CD4-positive, alpha-beta T cell treated with Interleukin-12 subunit alpha and Interleukin-12 subunit beta, for 1 hour (primary cell): ENCODE measurements at regions not wholly inside any gene's neighbourhood (a gene's known extent, or its start where the extent isn't known, plus 50 kb on each side); places are given as distances from the start of the nearest gene placed in this dataset.
"Not testable (repeated sequence)": the region's sequence is repeated elsewhere in the genome, so short reads cannot be mapped to it uniquely, and the experiment has no call there.

Source experiments
- DNase-seq: peaks from one replicate; pipeline ENCODE4 v3.0.0-alpha.2; 2020

DNA sequence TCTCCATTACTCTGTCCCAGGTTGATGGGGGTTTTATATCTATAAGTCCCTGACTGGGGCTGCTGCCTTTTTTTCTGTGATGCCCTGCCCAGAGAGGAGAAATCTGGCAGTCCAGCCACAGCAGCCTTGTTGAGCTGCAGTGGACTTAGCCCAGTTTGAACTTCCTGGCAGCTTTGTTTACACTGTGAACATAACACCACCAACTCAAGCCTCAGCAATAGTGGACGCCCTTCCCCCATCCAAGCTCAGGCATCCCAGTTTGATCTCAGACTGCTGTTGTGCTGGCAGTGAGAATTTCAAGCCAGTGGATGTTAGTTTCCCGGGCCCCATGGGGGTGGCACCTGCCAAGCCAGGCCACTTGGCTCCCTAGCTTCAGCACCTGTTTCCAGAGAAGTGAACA is 298.5 kb upstream of the KDM5D start:
- DNase-seq: no peak

DNA sequence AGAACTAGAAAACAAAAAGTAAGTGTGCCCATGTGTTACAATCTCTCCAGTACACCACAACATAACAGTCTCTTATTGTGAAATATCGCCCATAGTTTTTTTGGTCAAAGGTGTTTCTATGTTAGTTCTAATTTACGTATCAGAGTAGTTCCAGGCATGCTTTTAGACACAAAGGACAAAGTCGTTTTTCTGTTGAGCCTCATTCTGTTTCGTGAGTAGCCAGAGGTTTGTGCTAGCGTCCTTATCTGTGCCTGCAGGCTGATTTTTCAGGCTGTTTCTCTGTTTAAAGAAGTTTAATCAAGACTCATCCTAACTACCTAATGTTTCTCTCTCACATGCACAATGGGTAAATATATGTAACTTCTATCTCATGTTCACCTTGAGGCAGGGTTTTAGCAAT is 281.1 kb upstream of the KDM5D start:
- no peak for DNase-seq

GRCh38 chrY:19993410-19993809 is 248.9 kb upstream of the KDM5D start:
- not testable (repeated sequence) for DNase-seq

DNA sequence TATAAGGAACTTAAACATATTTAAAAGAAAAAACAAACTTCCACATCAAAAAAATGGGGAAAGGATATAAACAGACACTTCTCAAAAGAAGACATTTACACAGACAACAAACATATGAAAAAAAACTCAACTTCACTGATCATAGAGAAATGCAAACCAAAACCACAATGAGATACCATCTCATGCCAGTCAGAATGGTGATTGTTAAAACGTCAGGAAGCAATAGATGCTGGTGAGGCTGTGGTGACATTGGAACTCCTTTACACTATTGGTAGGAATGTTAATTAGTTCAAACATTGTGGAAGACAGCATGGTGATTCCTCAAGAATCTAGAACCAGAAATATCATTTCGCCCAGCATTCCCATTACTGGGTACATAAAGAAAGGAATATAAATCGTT is 228.5 kb upstream of the KDM5D start:
- no peak for DNase-seq

GRCh38 chrY:19947702-19948101 is 203.2 kb upstream of the KDM5D start:
- no peak for DNase-seq

DNA sequence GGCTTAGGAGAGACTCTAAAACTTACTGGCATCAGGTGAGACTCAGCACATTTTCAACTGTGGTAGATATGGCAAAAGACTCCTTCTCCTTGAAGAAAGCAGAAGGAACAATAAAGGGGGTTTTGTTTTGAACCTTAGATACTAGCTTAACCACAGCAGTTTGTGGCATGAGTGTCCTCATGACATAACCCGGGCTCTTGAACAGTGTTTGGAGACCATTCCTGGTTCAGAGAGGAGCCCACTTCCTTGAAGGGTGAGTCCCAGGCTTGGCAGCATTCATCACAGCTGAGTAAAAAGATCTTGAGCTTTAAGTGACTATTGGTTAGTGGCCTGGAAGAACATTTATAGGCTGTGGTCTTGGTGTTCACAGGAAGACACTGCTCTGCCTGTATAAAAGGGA is 154.5 kb upstream of the KDM5D start:
- no peak for DNase-seq

DNA sequence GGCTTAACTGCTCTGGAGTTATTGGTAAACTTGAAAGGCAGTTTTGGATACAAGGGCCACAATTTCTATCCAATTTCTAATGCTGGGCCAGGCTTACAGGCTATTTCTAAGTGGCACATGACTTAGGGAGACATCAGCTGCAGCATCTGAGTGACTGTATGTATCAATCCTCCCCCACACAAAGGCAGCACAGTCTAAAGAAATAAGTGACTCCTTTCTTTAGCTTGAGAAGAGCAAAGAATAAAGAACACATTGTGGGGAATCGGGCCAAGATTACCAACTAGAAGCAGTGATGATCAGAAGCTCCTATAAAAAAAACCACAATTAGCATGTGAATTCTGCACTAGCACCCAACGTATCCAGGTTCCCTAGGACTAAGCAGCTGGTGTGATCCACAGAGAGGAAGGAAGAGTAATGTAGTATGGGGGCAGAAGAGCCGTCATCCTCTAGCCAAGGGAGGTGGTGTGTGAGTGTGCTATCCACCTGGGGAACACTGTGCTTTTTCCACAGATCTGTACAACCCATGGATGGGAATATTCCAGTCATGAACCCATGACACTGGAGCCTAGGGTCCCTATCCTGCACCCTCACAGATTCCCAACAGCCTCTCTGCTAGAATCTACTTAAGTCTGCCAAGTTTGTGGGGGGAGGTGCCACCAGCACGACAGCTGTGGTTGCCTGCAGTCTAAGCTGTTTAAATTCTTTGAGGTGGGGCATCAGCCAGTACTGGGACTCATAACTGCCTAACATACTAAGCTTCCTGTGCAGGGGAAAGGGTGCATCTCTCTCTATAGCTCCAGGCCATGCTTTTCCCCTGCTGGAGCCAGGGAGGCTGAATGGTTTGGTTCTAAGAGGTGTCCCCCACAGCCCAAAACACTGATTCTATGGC is 147.8 kb upstream of the KDM5D start:
- DNase-seq: no peak

GRCh38 chrY:19882145-19882544 is 137.6 kb upstream of the KDM5D start:
- no peak for DNase-seq

DNA sequence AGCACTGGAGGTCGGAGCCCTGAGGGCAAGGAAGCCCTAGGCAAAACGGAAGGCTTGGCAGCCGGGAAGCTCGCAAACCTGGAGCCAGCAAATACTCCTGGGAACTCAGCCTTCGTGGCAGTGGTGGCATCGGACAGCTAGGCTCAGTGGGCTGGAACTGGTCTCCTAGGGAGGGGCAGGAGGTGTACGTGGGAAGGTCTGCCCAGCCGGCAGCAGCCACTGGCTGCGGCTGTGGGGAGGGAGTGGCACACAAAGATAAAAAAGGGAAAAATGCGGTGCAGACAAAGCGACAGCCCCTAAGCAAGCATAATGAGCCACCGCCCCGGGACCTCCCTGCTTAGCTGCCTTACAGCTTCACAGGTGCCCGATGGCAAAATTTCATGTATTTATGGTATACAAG is 125.2 kb upstream of the KDM5D start:
- no peak for DNase-seq

DNA sequence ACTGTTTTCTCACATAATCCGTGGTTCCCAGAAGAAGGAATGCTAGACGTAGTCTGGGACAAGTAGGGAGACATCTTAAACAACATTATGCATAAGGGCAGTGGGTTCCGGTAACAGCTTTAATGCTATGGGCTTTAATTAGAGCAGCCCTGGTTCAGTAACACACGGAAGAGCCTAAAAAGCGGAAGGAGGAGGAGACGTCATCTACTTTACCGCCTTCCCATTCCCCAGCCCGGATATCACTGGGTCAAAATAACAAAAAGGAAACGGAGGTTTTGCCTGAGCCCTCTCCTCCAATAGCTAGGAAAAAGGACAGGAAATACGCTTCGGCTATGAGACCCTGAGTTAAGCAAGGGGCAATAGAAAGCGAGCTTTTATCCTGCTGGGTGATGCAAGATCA is 124.8 kb upstream of the KDM5D start:
- DNase-seq: no peak

GRCh38 chrY:19868647-19869046 is 124.1 kb upstream of the KDM5D start:
- no peak for DNase-seq

DNA sequence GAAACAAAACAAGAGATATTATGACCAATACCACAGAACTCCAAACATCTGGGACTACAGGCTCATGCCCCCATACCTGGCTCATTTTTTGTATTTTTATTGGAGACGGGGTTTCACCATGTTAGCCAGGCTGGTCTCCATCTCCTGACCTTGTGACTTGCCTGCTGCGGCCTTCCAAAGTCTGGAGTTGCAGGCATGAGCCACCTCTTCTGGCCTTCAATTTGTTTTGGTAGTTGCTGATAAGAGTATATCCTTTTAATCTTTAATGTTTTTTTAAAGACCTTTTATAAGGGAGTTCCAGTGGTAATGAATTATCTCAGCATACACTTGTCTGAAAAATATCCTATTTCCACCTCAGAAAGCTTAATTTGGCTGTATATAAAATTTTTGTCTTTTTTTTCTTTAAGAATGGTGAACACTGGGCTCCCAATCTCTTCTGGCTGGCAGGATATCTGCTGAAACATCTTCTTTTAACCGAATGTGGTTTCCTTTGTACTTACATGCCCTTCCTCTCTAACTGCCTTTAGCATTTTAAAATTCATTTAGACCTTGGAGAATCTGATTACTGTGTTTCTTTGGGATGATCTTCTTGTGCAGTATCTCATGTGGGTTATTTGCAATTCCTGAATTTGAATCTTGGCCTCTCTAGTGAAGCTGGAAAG is 112.1 kb upstream of the KDM5D start:
- no peak for DNase-seq

- no peak for DNase-seq
These were observed 98.4 kb upstream of the KDM5D start for GRCh38 chrY:19842972-19843371.

GRCh38 chrY:19824136-19824535 is 79.6 kb upstream of the KDM5D start:
- no peak for DNase-seq

- no peak for DNase-seq
These were observed 74.0 kb upstream of the KDM5D start for GRCh38 chrY:19818546-19818945.

- DNase-seq: no peak
These were observed 72.4 kb upstream of the KDM5D start for GRCh38 chrY:19816920-19817319.

GRCh38 chrY:19816053-19816823 is 71.7 kb upstream of the KDM5D start:
- peak; percentile 0 for DNase-seq
